Epidermal melanocyte (primary cell): ENCODE measurements at regions not wholly inside any gene's neighbourhood (a gene's known extent, or its start where the extent isn't known, plus 50 kb on each side); places are given as distances from the start of the nearest gene placed in this dataset.

Experiments
- DNase-seq: peaks from one replicate; pipeline ENCODE4 v3.0.0; 2011; ENCODE audit warnings: low spot score; ENCODE audit not compliant: insufficient read length

- DNase-seq, result no peak
Observed at GRCh38 chr22:49134076-49134475, 693.6 kb downstream of the BRD1 start.

GRCh38 chr22:49133541-49133940, 694.1 kb downstream of the BRD1 start:
- no peak for DNase-seq

- no peak for DNase-seq
Observed at GRCh38 chr22:49132009-49132408, 695.7 kb downstream of the BRD1 start.

- DNase-seq, result no peak
Observed at GRCh38 chr22:49129736-49130135, 697.9 kb downstream of the BRD1 start.

- no peak for DNase-seq
Observed at GRCh38 chr22:49128874-49129273, 698.8 kb downstream of the BRD1 start.

GRCh38 chr22:49124608-49125007, 703.1 kb downstream of the BRD1 start:
- no peak for DNase-seq

GRCh38 chr22:49123621-49124192, 704.0 kb downstream of the BRD1 start:
- DNase-seq, result no peak

- DNase-seq, result no peak
Observed at GRCh38 chr22:49119551-49119952, 708.1 kb downstream of the BRD1 start.

GRCh38 chr22:49118065-49118464, 709.6 kb downstream of the BRD1 start:
- DNase-seq, result no peak

- no peak for DNase-seq
Observed at GRCh38 chr22:49117486-49117885, 710.2 kb downstream of the BRD1 start.

- DNase-seq, result no peak
Observed at GRCh38 chr22:49116486-49117120, 711.1 kb downstream of the BRD1 start.

GRCh38 chr22:49116021-49116420, 711.7 kb downstream of the BRD1 start:
- DNase-seq, result no peak

- no peak for DNase-seq
Observed at GRCh38 chr22:49115197-49115596, 712.5 kb downstream of the BRD1 start.

GRCh38 chr22:49113758-49114157, 713.9 kb downstream of the BRD1 start:
- no peak for DNase-seq

GRCh38 chr22:49112661-49113626, 714.7 kb downstream of the BRD1 start:
- DNase-seq, result no peak

GRCh38 chr22:49112176-49112575, 715.5 kb downstream of the BRD1 start:
- no peak for DNase-seq

GRCh38 chr22:49111085-49111484, 716.6 kb downstream of the BRD1 start:
- no peak for DNase-seq

- DNase-seq, result no peak
Observed at GRCh38 chr22:49108636-49109315, 718.9 kb downstream of the BRD1 start.

- no peak for DNase-seq
Observed at GRCh38 chr22:49107961-49108530, 719.6 kb downstream of the BRD1 start.

- no peak for DNase-seq
Observed at GRCh38 chr22:49107561-49107960, 720.1 kb downstream of the BRD1 start.

- DNase-seq, result no peak
Observed at GRCh38 chr22:49106842-49107152, 720.9 kb downstream of the BRD1 start.
